GM12878 (cell line): ENCODE measurements at regions not wholly inside any gene's neighbourhood (a gene's known extent, or its start where the extent isn't known, plus 50 kb on each side); places are given as distances from the start of the nearest gene placed in this dataset.

ENCODE experiments used
- ATAC-seq: fragments of 200-7000 bp; cut with Tn5 transposase; 3 replicates; pipeline ENCODE4 v1.9.1; 2020; ENCODE audit warnings: mild to moderate bottlenecking, moderate library complexity
- BruUV-seq: library from RNA; stranded (reverse); fragments of 400-500 nt; replicated peaks from 2 replicates; lab custom pipeline; 2021; lab: Mats Ljungman, UMichigan
- CTCF ChIA-PET: fragments of 300-600 bp; sonication (Branson Sonifier 250); formaldehyde crosslinking; extraction: SDS; loops from one replicate; lab custom pipeline; 2021; ENCODE audit warnings: inconsistent platforms; lab: Yijun Ruan, JAX
- POLR2A ChIA-PET: fragments of 350-600 bp; formaldehyde crosslinking; extraction: SDS; loops from one replicate; lab custom pipeline; 2021; ENCODE audit warnings: inconsistent platforms; lab: Charles Lee
- RAD21 ChIA-PET: fragments of 300-600 bp; sonication (Branson Sonifier 250); formaldehyde crosslinking; loops from one replicate; lab custom pipeline; 2023; ENCODE audit warnings: antibody characterized with exemption; ENCODE audit not compliant: unreplicated experiment; lab: Charles Lee
- SMC1A ChIA-PET: fragments of 300-600 bp; sonication (Branson Sonifier 250); formaldehyde crosslinking; loops from one replicate; lab custom pipeline; 2023; ENCODE audit not compliant: unreplicated experiment, uncharacterized antibody; lab: Charles Lee
- DNase-seq: peaks from one replicate; pipeline ENCODE4 v3.0.0-alpha.2; 2011; ENCODE audit warnings: low read depth, low spot score
- FAIRE-seq: peaks from 3 replicates; lab custom pipeline; 2011; peaks lifted over from hg19 to GRCh38; lab: Jason Lieb, UNC
- H2AFZ ChIP-seq: 2 replicates; pipeline ENCODE4 v1.6.0; 2011; ENCODE audit warnings: low read depth, low read length, control low read depth; ENCODE audit not compliant: control insufficient read depth
- H3K27ac ChIP-seq: 2 replicates; pipeline ENCODE4 v1.5.1; 2011; ENCODE audit warnings: control low read depth; ENCODE audit not compliant: control insufficient read depth, insufficient read depth
- H3K27me3 ChIP-seq, 2 experiments: replicated peaks in 1 of 2; 2 replicates each; pipeline versions ENCODE4 v1.6.0 to v1.6.1; 2011; ENCODE audit warnings: low read length in 1 of 2; ENCODE audit not compliant: control insufficient read depth in 2 of 2, insufficient read depth in 2 of 2
- H3K36me3 ChIP-seq, 2 experiments: 2 replicates each; pipeline ENCODE4 v1.5.1; 2011; ENCODE audit warnings: low read length in 1 of 2; ENCODE audit not compliant: control insufficient read depth in 2 of 2, insufficient read depth in 2 of 2
- H3K4me1 ChIP-seq: 2 replicates; pipeline ENCODE4 v1.6.1; 2011; ENCODE audit warnings: mild to moderate bottlenecking, low read length, moderate library complexity, mixed read lengths; ENCODE audit not compliant: control insufficient read depth, insufficient read depth
- H3K4me2 ChIP-seq: 2 replicates; pipeline ENCODE4 v1.6.0; 2011; ENCODE audit warnings: control low read depth; ENCODE audit not compliant: control insufficient read depth, insufficient read depth
- H3K4me3 ChIP-seq: fragments of 200-600 bp; sonication (generic); 2 replicates; pipeline ENCODE4 v1.5.1; 2016
- H3K79me2 ChIP-seq: 2 replicates; pipeline ENCODE4 v1.6.0; 2011; ENCODE audit warnings: low read length; ENCODE audit not compliant: control insufficient read depth, insufficient read depth
- H3K9ac ChIP-seq: 2 replicates; pipeline ENCODE4 v1.8.0; 2011; ENCODE audit warnings: low read length, control low read depth, mixed read lengths; ENCODE audit not compliant: control insufficient read depth, insufficient read depth
- H3K9me3 ChIP-seq: replicated peaks from 3 replicates; pipeline ENCODE4 v1.5.1; 2011; ENCODE audit warnings: mild to moderate bottlenecking, low read length; ENCODE audit not compliant: control insufficient read depth, insufficient read depth
- H4K20me1 ChIP-seq: 2 replicates; pipeline ENCODE4 v1.6.0; 2011; ENCODE audit not compliant: control insufficient read depth, insufficient read depth
- BMI1 ChIP-seq: fragments of 450-650 bp; IDR thresholded peaks from 2 replicates; pipeline ENCODE4 v1.6.1; 2016; ENCODE audit warnings: mild to moderate bottlenecking, moderate library complexity, borderline replicate concordance
- CREB1 ChIP-seq: IDR thresholded peaks from 2 replicates; pipeline ENCODE4 v1.6.1; 2012; ENCODE audit warnings: low read depth, mild to moderate bottlenecking, inconsistent platforms
- DPF2 ChIP-seq: fragments of 450-650 bp; IDR thresholded peaks from 2 replicates; pipeline ENCODE4 v1.6.1; 2017; ENCODE audit warnings: mild to moderate bottlenecking
- FOS ChIP-seq: IDR thresholded peaks from 3 replicates; pipeline ENCODE4 v1.6.1; 2011; ENCODE audit warnings: borderline replicate concordance; ENCODE audit not compliant: insufficient read length; ENCODE audit errors: extremely low read depth
- HCFC1 ChIP-seq: fragments of 150-350 bp; IDR thresholded peaks from 2 replicates; pipeline ENCODE4 v1.6.1; 2014; ENCODE audit warnings: low read length
- HDAC6 ChIP-seq: fragments of 200-600 bp; sonication (generic); IDR thresholded peaks from one replicate; pipeline ENCODE4 v1.8.0; 2017; ENCODE audit warnings: antibody characterized with exemption; ENCODE audit not compliant: unreplicated experiment
- MEF2A ChIP-seq: IDR thresholded peaks from 2 replicates; pipeline ENCODE4 v1.6.1; 2011; ENCODE audit warnings: low read depth, mild to moderate bottlenecking, low read length, moderate library complexity; ENCODE audit not compliant: insufficient read depth
- MXI1 ChIP-seq: fragments of 150-350 bp; IDR thresholded peaks from 2 replicates; pipeline ENCODE4 v1.6.1; 2011; ENCODE audit warnings: low read depth, mild to moderate bottlenecking, inconsistent platforms, low read length, improper control_type of control experiment
- MYB ChIP-seq: fragments of 150-350 bp; IDR thresholded peaks from 2 replicates; pipeline ENCODE4 v1.6.1; 2014; ENCODE audit warnings: mild to moderate bottlenecking, low read depth, low read length, borderline replicate concordance
- NR2C2 ChIP-seq: IDR thresholded peaks from 2 replicates; pipeline ENCODE4 v1.6.1; 2011; ENCODE audit warnings: borderline replicate concordance, low read depth; ENCODE audit not compliant: control insufficient read depth, insufficient read length
- RB1 ChIP-seq: fragments of 450-650 bp; formaldehyde crosslinking; IDR thresholded peaks from 2 replicates; pipeline ENCODE4 v1.6.1; 2017; ENCODE audit warnings: mild to moderate bottlenecking, borderline replicate concordance
- SMAD1 ChIP-seq: fragments of 450-650 bp; IDR thresholded peaks from 2 replicates; pipeline ENCODE4 v1.6.1; 2018; ENCODE audit warnings: mild to moderate bottlenecking, low read depth; ENCODE audit not compliant: partially characterized antibody
- SP1 ChIP-seq: IDR thresholded peaks from one replicate; pipeline ENCODE4 v1.6.1; 2011; ENCODE audit warnings: low read depth, low read length
- STAT3 ChIP-seq: IDR thresholded peaks from 2 replicates; pipeline ENCODE4 v1.6.1; 2011; ENCODE audit warnings: low read depth, low read length, improper control_type of control experiment
- TCF7 ChIP-seq: IDR thresholded peaks from 2 replicates; pipeline ENCODE4 v1.6.1; 2014; ENCODE audit warnings: antibody characterized with exemption, borderline replicate concordance
- ZBED1 ChIP-seq: IDR thresholded peaks from 2 replicates; pipeline ENCODE4 v1.6.1; 2016; ENCODE audit warnings: borderline replicate concordance
- ZNF384 ChIP-seq: IDR thresholded peaks from 2 replicates; pipeline ENCODE4 v1.6.1; 2012; ENCODE audit warnings: low read depth, mild to moderate bottlenecking, low read length, improper control_type of control experiment, borderline replicate concordance
- ZSCAN29 ChIP-seq: fragments of 450-650 bp; IDR thresholded peaks from 2 replicates; pipeline ENCODE4 v1.6.1; 2017; ENCODE audit warnings: mild to moderate bottlenecking, moderate library complexity
- WGBS: methylation state at CpG from one replicate; pipeline ENCODE4 v1.1.6; 2016; ENCODE audit warnings: low lambda C conversion rate; ENCODE audit not compliant: insufficient replicate concordance, insufficient coverage; ENCODE audit errors: missing lambda C conversion rate; 5-methylcytosine and 5-hydroxymethylcytosine counted together
- in situ Hi-C: fragments of 300-500 bp; cut with MboI; formaldehyde crosslinking; loops from 9 replicates; pipeline ENCODE4 v1.14.3; 2018; ENCODE audit warnings: mixed read lengths
- intact Hi-C: fragments of 100-400 bp; cut with micrococcal nuclease; formaldehyde crosslinking; loops from one replicate; pipeline ENCODE4 v1.14.2; 2022; ENCODE audit not compliant: unreplicated experiment
- TF ChIP-seq, protein P1 (sequence below): fragments of 450-650 bp; IDR thresholded peaks from 2 replicates; pipeline ENCODE4 v1.6.1; 2016; ENCODE audit warnings: mild to moderate bottlenecking
- TF ChIP-seq, protein P2 (sequence below): fragments of 450-650 bp; IDR thresholded peaks from 2 replicates; pipeline ENCODE4 v1.6.1; 2017; ENCODE audit warnings: mild to moderate bottlenecking, low read depth, inconsistent platforms; ENCODE audit not compliant: poor library complexity, severe bottlenecking

DNA sequence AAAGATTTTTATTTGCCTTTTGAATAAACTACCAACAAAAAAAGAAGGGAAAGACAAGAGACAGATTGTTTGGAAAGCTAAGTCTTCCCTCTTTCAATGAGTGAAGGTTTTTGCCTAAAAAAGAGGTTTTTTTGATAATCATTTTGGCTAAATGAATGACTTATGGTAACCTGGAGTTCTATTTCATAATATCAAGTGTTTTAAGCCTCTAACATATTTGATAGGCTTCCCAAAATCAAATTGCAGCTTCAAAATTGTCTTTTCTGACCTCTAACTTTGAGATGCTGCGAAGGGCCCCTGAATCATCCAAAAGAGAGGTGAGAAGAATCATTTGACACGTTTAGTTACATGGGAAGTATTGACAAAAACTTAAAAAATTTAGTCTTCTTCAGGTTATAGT lies 53.0 kb upstream of the NAMPT start:
- WGBS, result 34% methylated on average over 2 of the region's 2 CpGs
- H2AFZ ChIP-seq, result no peak overlapping the region
- POLR2A ChIA-PET, result no interaction called here
- H3K27ac ChIP-seq, result no peak overlapping the region
- RAD21 ChIA-PET, result no interaction called here
- H3K9ac ChIP-seq, result no peak overlapping the region
- CTCF ChIA-PET, result interaction anchor here (0.8 to 1.4 kb wide), 2 partner anchors 10 to 102 kb away, joined by 3 read pairs; no protein-coding TSS in a partner anchor
- intact Hi-C loops, result no loop called here
- no peak for TF ChIP-seq DPF2
- TF ChIP-seq ZNF384, result no peak
- TF ChIP-seq BMI1, result no peak
- no peak for TF ChIP-seq MYB
- TF ChIP-seq HDAC6, result no peak
- TF ChIP-seq TCF7, result no peak
- TF ChIP-seq MEF2A, result no peak
- TF ChIP-seq STAT3, result no peak
- no peak for TF ChIP-seq MXI1
- TF ChIP-seq RB1, result no peak
- TF ChIP-seq, protein P1, sequence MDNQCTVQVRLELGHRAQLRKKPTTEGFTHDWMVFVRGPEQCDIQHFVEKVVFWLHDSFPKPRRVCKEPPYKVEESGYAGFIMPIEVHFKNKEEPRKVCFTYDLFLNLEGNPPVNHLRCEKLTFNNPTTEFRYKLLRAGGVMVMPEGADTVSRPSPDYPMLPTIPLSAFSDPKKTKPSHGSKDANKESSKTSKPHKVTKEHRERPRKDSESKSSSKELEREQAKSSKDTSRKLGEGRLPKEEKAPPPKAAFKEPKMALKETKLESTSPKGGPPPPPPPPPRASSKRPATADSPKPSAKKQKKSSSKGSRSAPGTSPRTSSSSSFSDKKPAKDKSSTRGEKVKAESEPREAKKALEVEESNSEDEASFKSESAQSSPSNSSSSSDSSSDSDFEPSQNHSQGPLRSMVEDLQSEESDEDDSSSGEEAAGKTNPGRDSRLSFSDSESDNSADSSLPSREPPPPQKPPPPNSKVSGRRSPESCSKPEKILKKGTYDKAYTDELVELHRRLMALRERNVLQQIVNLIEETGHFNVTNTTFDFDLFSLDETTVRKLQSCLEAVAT, result no peak
- TF ChIP-seq FOS, result no peak
- no peak for TF ChIP-seq NR2C2
- no peak for TF ChIP-seq HCFC1
- no peak for TF ChIP-seq ZSCAN29
- TF ChIP-seq, protein P2, sequence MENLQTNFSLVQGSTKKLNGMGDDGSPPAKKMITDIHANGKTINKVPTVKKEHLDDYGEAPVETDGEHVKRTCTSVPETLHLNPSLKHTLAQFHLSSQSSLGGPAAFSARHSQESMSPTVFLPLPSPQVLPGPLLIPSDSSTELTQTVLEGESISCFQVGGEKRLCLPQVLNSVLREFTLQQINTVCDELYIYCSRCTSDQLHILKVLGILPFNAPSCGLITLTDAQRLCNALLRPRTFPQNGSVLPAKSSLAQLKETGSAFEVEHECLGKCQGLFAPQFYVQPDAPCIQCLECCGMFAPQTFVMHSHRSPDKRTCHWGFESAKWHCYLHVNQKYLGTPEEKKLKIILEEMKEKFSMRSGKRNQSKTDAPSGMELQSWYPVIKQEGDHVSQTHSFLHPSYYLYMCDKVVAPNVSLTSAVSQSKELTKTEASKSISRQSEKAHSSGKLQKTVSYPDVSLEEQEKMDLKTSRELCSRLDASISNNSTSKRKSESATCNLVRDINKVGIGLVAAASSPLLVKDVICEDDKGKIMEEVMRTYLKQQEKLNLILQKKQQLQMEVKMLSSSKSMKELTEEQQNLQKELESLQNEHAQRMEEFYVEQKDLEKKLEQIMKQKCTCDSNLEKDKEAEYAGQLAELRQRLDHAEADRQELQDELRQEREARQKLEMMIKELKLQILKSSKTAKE, result no peak
- TF ChIP-seq CREB1, result no peak
- no peak for TF ChIP-seq SMAD1
- no peak for TF ChIP-seq SP1
- TF ChIP-seq ZBED1, result no peak
- no peaks in the 10 kb centered on the region for H3K36me3 ChIP-seq
- no peak for FAIRE-seq
- no TSS peak for BruUV-seq
- no peaks in the 10 kb centered on the region for H3K4me1 ChIP-seq
- ATAC-seq, result no peak
- no peak overlapping the region for H3K4me2 ChIP-seq
- H3K79me2 ChIP-seq, result no peaks in the 10 kb centered on the region
- SMC1A ChIA-PET, result no interaction called here
- no peak overlapping the region for H3K4me3 ChIP-seq
- in situ Hi-C loops, result no loop called here
- peaks cover 12% of the 10 kb centered on the region; the same call in 2 of the 3 replicates for H3K9me3 ChIP-seq
- DNase-seq, result no peak
- H4K20me1 ChIP-seq, result no peaks in the 10 kb centered on the region
- no peaks in the 10 kb centered on the region for H3K27me3 ChIP-seq
